ENCODE measurements at regions not wholly inside any gene's neighbourhood (a gene's known extent, or its start where the extent isn't known, plus 50 kb on each side); places are given as distances from the start of the nearest gene placed in this dataset.
"Not testable (repeated sequence)": the region's sequence is repeated elsewhere in the genome, so short reads cannot be mapped to it uniquely, and the experiment has no call there.

- no peak for DNase-seq
Observed at GRCh38 chr2:182646763-182647498, 69.1 kb upstream of the DNAJC10 start.

- no peak for DNase-seq
Observed at GRCh38 chr2:182647499-182647787, 68.6 kb upstream of the DNAJC10 start.

GRCh38 chr2:182649316-182649715 is 66.7 kb upstream of the DNAJC10 start:
- DNase-seq, result no peak

- no peak for DNase-seq
Observed at GRCh38 chr2:182650704-182651103, 65.4 kb upstream of the DNAJC10 start.

GRCh38 chr2:182652326-182652725 is 63.7 kb upstream of the DNAJC10 start:
- no peak for DNase-seq

GRCh38 chr2:182655750-182656149 is 60.3 kb upstream of the DNAJC10 start:
- DNase-seq, result no peak

GRCh38 chr2:182664212-182664611 is 51.8 kb upstream of the DNAJC10 start:
- no peak for DNase-seq

GRCh38 chr2:182665500-182665899 is 50.6 kb upstream of the DNAJC10 start:
- not testable (repeated sequence) for DNase-seq

Measured in activated CD4-positive, alpha-beta T cell treated with anti-CD3 and anti-CD28 coated beads for 1 hour (primary cell).